ENCODE measurements at regions not wholly inside any gene's neighbourhood (a gene's known extent, or its start where the extent isn't known, plus 50 kb on each side); places are given as distances from the start of the nearest gene placed in this dataset.
"Not testable (repeated sequence)": the region's sequence is repeated elsewhere in the genome, so short reads cannot be mapped to it uniquely, and the experiment has no call there.

GRCh38 chr6:882084-882598 lies 189.2 kb upstream of the EXOC2 start:
- no peak for DNase-seq

GRCh38 chr6:878179-878578 lies 185.2 kb upstream of the EXOC2 start:
- no peak for DNase-seq

- no peak for DNase-seq
Measured at GRCh38 chr6:875012-875411, 182.1 kb upstream of the EXOC2 start.

GRCh38 chr6:872570-873125 lies 179.7 kb upstream of the EXOC2 start:
- DNase-seq: no peak

- no peak for DNase-seq
Measured at GRCh38 chr6:871503-871902, 178.6 kb upstream of the EXOC2 start.

- DNase-seq: no peak
Measured at GRCh38 chr6:870096-870495, 177.2 kb upstream of the EXOC2 start.

GRCh38 chr6:868201-868600 lies 175.3 kb upstream of the EXOC2 start:
- no peak for DNase-seq

GRCh38 chr6:867378-867777 lies 174.4 kb upstream of the EXOC2 start:
- DNase-seq: no peak

GRCh38 chr6:866316-866715 lies 173.4 kb upstream of the EXOC2 start:
- DNase-seq: no peak

GRCh38 chr6:865846-866245 lies 172.9 kb upstream of the EXOC2 start:
- DNase-seq: no peak

GRCh38 chr6:863831-864230 lies 170.9 kb upstream of the EXOC2 start:
- DNase-seq: no peak

GRCh38 chr6:863127-863526 lies 170.2 kb upstream of the EXOC2 start:
- not testable (repeated sequence) for DNase-seq

- no peak for DNase-seq
Measured at GRCh38 chr6:859936-860335, 167.0 kb upstream of the EXOC2 start.

GRCh38 chr6:854406-855118 lies 161.6 kb upstream of the EXOC2 start:
- no peak for DNase-seq

- not testable (repeated sequence) for DNase-seq
Measured at GRCh38 chr6:852216-852615, 159.3 kb upstream of the EXOC2 start.

- DNase-seq: no peak
Measured at GRCh38 chr6:849075-849506, 156.2 kb upstream of the EXOC2 start.

- DNase-seq: no peak
Measured at GRCh38 chr6:845566-845965, 152.6 kb upstream of the EXOC2 start.

- no peak for DNase-seq
Measured at GRCh38 chr6:845101-845500, 152.2 kb upstream of the EXOC2 start.

- no peak for DNase-seq
Measured at GRCh38 chr6:842141-842540, 149.2 kb upstream of the EXOC2 start.

GRCh38 chr6:841569-841968 lies 148.6 kb upstream of the EXOC2 start:
- no peak for DNase-seq

- DNase-seq: no peak
Measured at GRCh38 chr6:839201-839600, 146.3 kb upstream of the EXOC2 start.

- no peak for DNase-seq
Measured at GRCh38 chr6:837380-837779, 144.4 kb upstream of the EXOC2 start.

- DNase-seq: no peak
Measured at GRCh38 chr6:836276-836853, 143.4 kb upstream of the EXOC2 start.

- no peak for DNase-seq
Measured at GRCh38 chr6:835476-836160, 142.7 kb upstream of the EXOC2 start.

Measured in NCI-H2081 treated with DMSO at 0.1 percent for 48 hours (cell line).